GM13977 (cell line): ENCODE measurements at regions not wholly inside any gene's neighbourhood (a gene's known extent, or its start where the extent isn't known, plus 50 kb on each side); places are given as distances from the start of the nearest gene placed in this dataset.
A peak's percentile ranks its signal among the peaks of the same experiment; 100 is the strongest.

Experiments
- DNase-seq: peaks from one replicate; pipeline ENCODE4 v3.0.0; 2012; ENCODE audit warnings: low spot score
- in situ Hi-C: fragments of 300-500 bp; cut with MboI; formaldehyde crosslinking; loops from one replicate; pipeline ENCODE4 v1.12.0; 2022; ENCODE audit warnings: low sequenced_read_pairs, low pct_unique_long_range_greater_than_20kb, mixed read lengths, inconsistent platforms; ENCODE audit not compliant: unreplicated experiment
- TF ChIP-seq, protein P1 (sequence below): IDR thresholded peaks from 2 replicates; pipeline ENCODE4 v1.5.1; 2012; ENCODE audit warnings: mild to moderate bottlenecking, control low read depth; ENCODE audit not compliant: insufficient read depth; ENCODE audit errors: extremely low read depth, missing control alignments

DNA sequence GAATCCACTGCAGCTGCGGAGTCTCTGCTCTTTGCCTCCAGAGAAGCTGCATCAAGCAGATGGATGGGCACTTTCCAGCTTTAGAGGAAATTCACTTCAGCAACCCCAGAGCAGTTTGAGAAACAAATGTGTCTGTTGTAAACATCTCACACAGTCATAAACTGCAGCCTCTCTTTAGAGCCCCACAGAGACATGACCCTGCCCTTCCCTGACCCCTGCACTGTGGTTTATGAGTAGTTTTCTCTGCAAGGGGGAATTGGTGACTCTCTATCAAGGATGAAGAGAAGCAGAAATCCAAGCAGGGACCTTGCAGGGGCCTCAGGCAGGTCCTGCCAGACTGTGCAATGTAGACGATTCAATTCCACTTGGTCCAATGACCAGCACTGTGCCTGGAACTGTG lies 160.2 kb downstream of the SH2D4B start:
- in situ Hi-C loops = no loop called here
- TF ChIP-seq, protein P1, sequence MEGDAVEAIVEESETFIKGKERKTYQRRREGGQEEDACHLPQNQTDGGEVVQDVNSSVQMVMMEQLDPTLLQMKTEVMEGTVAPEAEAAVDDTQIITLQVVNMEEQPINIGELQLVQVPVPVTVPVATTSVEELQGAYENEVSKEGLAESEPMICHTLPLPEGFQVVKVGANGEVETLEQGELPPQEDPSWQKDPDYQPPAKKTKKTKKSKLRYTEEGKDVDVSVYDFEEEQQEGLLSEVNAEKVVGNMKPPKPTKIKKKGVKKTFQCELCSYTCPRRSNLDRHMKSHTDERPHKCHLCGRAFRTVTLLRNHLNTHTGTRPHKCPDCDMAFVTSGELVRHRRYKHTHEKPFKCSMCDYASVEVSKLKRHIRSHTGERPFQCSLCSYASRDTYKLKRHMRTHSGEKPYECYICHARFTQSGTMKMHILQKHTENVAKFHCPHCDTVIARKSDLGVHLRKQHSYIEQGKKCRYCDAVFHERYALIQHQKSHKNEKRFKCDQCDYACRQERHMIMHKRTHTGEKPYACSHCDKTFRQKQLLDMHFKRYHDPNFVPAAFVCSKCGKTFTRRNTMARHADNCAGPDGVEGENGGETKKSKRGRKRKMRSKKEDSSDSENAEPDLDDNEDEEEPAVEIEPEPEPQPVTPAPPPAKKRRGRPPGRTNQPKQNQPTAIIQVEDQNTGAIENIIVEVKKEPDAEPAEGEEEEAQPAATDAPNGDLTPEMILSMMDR = no peak

DNA sequence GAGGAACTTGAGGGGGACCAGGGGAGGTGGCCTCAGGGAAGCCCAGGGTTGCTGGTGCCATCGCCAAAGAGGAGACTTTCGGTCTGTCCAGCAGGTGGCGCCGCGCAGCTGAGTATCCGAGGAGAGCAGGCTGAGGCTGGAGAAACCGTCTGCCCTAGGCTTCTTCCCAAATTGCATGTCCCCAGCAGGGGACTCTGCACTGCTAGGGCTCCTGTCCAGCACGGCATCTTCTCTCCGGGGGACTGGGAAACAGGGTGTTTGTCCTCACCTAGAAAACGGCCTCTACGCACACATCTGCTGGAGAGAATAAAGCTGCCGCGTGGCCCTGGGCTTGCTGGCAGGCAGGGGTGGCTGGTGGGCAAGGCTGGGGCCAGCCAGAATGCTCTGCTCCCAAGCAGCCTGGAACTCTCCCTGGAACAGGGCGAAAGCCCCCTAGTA lies 161.9 kb downstream of the SH2D4B start:
- in situ Hi-C loops = no loop called here
- peak; percentile 74 for DNase-seq
- TF ChIP-seq, protein P1 = peak; percentile 97

More for the DNA sequence above, 160.2 kb downstream of the SH2D4B start:
- no peak for DNase-seq

DNA sequence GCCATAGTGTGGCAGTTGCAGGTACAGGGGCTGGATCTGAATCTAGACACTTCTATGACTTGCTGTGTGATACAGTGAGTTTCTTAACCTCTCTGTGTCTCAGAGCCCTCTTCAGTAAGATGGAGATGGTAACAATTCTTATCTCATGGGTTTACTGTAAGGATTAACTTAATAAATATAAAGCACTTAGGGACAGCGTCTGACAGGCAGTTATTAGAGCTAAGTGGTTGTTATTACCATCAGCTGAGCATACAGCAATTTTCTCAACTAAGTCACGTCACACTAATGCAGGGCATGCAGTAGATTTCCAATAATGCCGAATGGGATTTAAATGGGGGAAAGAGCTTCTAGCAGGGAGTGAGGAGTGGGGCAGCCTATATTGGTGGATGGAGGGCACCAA lies 162.6 kb downstream of the SH2D4B start:
- TF ChIP-seq, protein P1 = no peak
- no peak for DNase-seq
- in situ Hi-C loops = no loop called here

DNA sequence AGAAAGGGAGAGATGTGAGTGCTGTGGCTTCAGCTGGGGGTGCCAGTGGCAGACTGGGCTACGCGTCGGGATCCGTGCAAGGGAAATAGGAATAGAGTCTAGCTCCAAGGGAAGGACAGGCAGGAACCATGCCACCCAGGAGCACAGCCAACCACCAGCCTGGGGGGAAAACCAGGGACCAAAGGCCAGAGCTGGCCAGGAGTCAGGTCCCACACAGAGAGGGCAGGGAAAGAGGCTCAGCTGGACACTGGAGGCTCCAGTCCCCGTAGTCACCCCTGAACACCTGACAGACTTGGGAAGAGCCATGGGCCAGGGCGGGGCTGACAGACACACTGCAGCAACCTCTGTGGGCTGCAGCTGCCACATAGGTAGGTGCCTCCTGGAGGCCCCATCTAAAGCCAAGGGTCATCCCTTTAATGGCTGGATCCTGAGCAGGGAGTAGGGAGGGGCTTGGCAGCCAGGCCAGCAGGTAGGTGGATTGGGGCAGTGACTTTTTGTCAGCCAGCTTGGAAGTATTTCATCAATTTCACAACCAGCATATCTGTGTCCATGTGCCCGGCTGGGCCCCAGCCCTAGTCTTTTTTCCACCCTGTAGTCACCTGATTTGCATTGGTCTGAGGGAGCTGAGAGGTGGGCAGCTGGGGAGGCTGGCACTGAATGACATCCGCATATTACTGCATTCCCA lies 163.2 kb downstream of the SH2D4B start:
- in situ Hi-C loops = no loop called here
- TF ChIP-seq, protein P1 = no peak
- DNase-seq = no peak

DNA sequence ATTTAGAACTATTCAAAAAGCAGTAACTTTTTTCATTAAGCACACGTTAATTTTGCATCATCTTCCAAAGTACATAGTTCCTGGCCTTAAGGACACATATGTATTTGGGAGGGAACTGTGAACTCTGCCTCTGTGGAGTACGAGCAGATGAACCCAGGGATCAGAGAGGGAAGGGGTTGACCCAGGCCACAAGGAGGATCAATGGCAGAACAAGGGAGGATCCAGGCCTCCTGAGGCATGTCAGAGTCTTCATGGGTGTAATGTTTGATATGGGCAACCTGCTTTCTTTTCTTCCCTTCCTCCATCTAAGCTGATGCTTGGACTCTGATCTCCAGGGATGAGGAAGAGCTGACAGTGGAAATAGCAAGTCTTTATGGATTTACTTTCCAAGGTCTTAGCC lies 164.0 kb downstream of the SH2D4B start:
- TF ChIP-seq, protein P1 = no peak
- in situ Hi-C loops = no loop called here
- no peak for DNase-seq

DNA sequence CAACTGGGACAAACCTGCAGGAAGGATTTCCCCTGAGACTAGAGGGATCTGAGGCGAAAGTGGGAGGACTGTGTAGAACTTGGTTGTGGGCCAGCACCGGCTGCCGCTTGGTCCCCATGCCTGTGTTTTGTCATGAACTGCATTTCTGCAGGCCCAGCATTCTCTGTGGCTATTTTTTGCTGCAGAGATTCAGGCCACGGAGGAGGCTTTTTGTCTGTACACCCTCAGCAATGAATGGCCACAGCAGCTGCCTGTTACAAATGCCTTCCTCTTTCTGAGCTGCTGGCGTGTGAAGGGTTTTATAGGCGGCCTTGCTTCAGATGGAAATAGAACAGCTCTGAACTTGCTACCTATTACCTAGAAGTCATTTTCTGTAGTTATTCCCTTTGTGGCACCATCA lies 164.4 kb downstream of the SH2D4B start:
- in situ Hi-C loops = no loop called here
- DNase-seq = no peak

More for the DNA sequence above, 164.4 kb downstream of the SH2D4B start:
- TF ChIP-seq, protein P1 = no peak
